ENCODE measurements at regions not wholly inside any gene's neighbourhood (a gene's known extent, or its start where the extent isn't known, plus 50 kb on each side); places are given as distances from the start of the nearest gene placed in this dataset.
"Not testable (repeated sequence)": the region's sequence is repeated elsewhere in the genome, so short reads cannot be mapped to it uniquely, and the experiment has no call there.

DNA sequence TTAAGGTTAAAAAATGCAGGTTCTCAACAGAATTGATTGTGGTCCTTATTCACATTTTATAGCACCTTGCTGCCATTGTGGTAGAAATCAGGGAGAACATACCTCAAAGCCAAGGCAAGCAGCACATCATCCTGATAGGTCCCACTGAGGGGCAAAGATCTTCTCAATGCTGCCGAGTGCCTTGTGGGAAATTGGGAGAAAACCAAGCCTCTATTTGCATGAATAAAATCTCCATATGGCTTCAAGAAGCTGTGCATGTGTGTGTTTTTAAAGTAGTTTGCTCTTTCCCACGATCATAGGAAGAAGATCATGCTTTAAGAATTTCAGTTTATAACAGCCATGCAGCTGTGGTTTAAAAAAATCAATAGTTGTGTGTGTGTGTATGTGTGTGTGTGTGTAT is 216.9 kb upstream of the FBXL7 start:
- Histone ChIP-seq H3K27me3 (replicated peaks; ENCODE audit: control insufficient read depth, insufficient read depth, low read length, poor library complexity, severe bottlenecking) (no peaks in the 10 kb centered on the region), H3K27ac (ENCODE audit: insufficient read depth, low read length, poor library complexity, severe bottlenecking) (no peak overlapping the region), H3K36me3 (ENCODE audit: control insufficient read depth, insufficient read depth, low read length) (no peaks in the 10 kb centered on the region), H3K4me3 (ENCODE audit: insufficient read depth, low read depth, low read length, poor library complexity, severe bottlenecking) (no peak overlapping the region), H3K4me1 (ENCODE audit: control insufficient read depth, insufficient read depth, low read length, poor library complexity, severe bottlenecking) (no peaks in the 10 kb centered on the region), H3K9me3 (ENCODE audit: control insufficient read depth, low read length) (no peaks in the 10 kb centered on the region)
- no peak for DNase-seq

DNA sequence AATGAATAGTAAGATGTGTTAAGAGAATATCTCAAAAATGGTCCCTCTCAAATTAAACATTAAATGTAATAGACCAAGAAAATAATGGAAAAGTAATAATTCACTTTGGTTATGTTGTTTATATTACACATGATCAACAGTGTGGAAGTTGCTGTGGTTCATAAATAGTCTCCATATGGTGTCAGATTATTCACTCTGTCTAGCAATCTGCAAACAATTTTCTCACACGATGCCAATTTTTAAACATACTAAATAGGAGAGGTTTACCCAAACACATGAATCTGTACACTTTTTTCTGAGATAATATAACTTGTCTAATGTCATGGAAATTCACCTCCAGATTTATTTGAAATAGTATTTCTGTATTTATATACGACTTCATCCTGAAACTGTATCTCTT is 217.4 kb upstream of the FBXL7 start:
- no peak overlapping the region for H3K27ac ChIP-seq (ENCODE audit: insufficient read depth, low read length, poor library complexity, severe bottlenecking)
- no peaks in the 10 kb centered on the region for H3K36me3 ChIP-seq (ENCODE audit: control insufficient read depth, insufficient read depth, low read length)
- no peaks in the 10 kb centered on the region for H3K27me3 ChIP-seq (replicated peaks; ENCODE audit: control insufficient read depth, insufficient read depth, low read length, poor library complexity, severe bottlenecking)
- H3K9me3 ChIP-seq (ENCODE audit: control insufficient read depth, low read length): no peaks in the 10 kb centered on the region
- no peak for DNase-seq
- no peak overlapping the region for H3K4me3 ChIP-seq (ENCODE audit: insufficient read depth, low read depth, low read length, poor library complexity, severe bottlenecking)
- H3K4me1 ChIP-seq (ENCODE audit: control insufficient read depth, insufficient read depth, low read length, poor library complexity, severe bottlenecking): no peaks in the 10 kb centered on the region

DNA sequence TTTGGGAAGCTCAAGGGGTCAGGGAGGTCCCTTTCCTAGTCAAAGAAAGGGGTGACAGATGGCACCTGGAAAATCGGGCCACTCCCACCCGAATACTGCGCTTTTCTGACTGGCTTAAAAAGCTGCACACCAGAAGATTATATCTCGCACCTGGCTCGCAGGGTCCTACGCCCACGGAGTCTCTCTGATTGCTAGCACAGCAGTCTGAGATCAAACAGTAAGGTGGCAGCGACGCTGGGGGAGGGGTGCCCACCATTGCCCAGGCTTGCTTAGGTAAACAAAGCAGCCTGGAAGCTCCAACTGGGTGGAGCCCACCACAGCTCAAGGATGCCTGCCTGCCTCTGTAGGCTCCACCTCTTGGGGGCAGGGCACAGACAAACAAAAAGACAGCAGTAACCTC is 228.4 kb upstream of the FBXL7 start:
- not testable (repeated sequence) for H3K27ac ChIP-seq (ENCODE audit: insufficient read depth, low read length, poor library complexity, severe bottlenecking); H3K27me3 ChIP-seq (replicated peaks; ENCODE audit: control insufficient read depth, insufficient read depth, low read length, poor library complexity, severe bottlenecking); DNase-seq; H3K9me3 ChIP-seq (ENCODE audit: control insufficient read depth, low read length); H3K4me3 ChIP-seq (ENCODE audit: insufficient read depth, low read depth, low read length, poor library complexity, severe bottlenecking); H3K36me3 ChIP-seq (ENCODE audit: control insufficient read depth, insufficient read depth, low read length); H3K4me1 ChIP-seq (ENCODE audit: control insufficient read depth, insufficient read depth, low read length, poor library complexity, severe bottlenecking)

DNA sequence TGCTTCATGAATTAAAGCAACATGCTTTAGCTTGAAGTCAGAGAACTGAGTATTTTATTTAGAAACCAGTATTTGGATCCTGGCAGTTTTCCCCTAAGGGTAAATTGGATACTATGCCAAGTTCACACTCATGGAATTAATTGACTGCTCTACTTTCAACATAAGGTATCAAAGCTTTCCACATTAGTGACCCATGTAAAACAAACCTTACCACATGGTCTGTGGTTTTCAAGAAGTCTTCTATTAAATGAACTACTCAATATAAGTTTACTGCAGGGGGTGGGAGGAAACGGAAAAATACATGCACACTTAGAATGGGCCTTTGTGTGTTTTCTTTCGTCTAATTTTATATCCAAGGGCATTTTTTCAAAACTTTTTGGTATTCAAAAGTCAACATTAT is 232.0 kb upstream of the FBXL7 start:
- Histone ChIP-seq H3K27ac (ENCODE audit: insufficient read depth, low read length, poor library complexity, severe bottlenecking) (no peak overlapping the region), H3K4me3 (ENCODE audit: insufficient read depth, low read depth, low read length, poor library complexity, severe bottlenecking) (no peak overlapping the region), H3K27me3 (replicated peaks; ENCODE audit: control insufficient read depth, insufficient read depth, low read length, poor library complexity, severe bottlenecking) (no peaks in the 10 kb centered on the region), H3K9me3 (ENCODE audit: control insufficient read depth, low read length) (no peaks in the 10 kb centered on the region), H3K4me1 (ENCODE audit: control insufficient read depth, insufficient read depth, low read length, poor library complexity, severe bottlenecking) (no peaks in the 10 kb centered on the region), H3K36me3 (ENCODE audit: control insufficient read depth, insufficient read depth, low read length) (no peaks in the 10 kb centered on the region)
- no peak for DNase-seq

DNA sequence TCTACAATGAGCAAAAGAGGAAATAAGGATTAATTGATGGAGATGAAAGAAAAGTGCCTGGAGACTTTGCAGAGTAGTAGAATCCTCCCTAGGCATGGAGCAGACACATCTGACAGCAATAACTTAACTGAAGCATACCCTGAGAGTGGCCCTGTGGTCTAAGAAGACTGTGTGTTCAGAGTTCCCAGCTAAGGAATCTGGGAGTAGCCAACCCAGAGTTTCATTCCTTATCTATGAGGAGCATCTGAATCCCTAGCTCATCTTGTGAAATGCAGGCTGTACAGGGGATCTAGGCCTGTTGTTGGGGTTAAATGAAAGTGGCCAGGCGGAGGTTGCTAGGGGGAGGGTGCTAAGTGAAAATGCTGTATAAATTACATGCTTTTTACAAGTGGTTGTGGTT is 233.1 kb upstream of the FBXL7 start:
- H3K27me3 ChIP-seq (replicated peaks; ENCODE audit: control insufficient read depth, insufficient read depth, low read length, poor library complexity, severe bottlenecking): no peaks in the 10 kb centered on the region
- H3K4me1 ChIP-seq (ENCODE audit: control insufficient read depth, insufficient read depth, low read length, poor library complexity, severe bottlenecking): no peaks in the 10 kb centered on the region
- no peak overlapping the region for H3K27ac ChIP-seq (ENCODE audit: insufficient read depth, low read length, poor library complexity, severe bottlenecking)
- H3K36me3 ChIP-seq (ENCODE audit: control insufficient read depth, insufficient read depth, low read length): no peaks in the 10 kb centered on the region
- DNase-seq: no peak
- no peaks in the 10 kb centered on the region for H3K9me3 ChIP-seq (ENCODE audit: control insufficient read depth, low read length)
- H3K4me3 ChIP-seq (ENCODE audit: insufficient read depth, low read depth, low read length, poor library complexity, severe bottlenecking): no peak overlapping the region

DNA sequence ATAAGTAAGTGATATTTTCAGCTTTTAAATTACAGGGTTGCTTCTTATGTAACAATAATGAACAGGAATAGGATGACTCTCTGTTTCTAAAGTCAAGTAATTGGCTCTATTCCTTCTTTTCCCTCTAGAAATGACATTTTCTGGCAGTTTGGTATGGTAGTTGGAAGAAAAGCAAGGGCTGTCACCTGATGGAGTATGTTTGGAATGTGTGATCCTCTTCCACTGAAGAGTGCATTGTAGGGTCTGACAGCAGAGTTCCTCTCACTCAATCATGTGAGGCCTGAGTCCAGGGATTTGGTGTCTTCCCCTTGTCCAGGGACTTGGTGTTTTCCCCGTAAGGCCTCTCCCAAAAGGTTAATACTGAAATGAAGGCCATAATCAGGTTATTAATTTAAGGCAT is 233.8 kb upstream of the FBXL7 start:
- no peak overlapping the region for H3K27ac ChIP-seq (ENCODE audit: insufficient read depth, low read length, poor library complexity, severe bottlenecking)
- H3K4me1 ChIP-seq (ENCODE audit: control insufficient read depth, insufficient read depth, low read length, poor library complexity, severe bottlenecking): no peaks in the 10 kb centered on the region
- DNase-seq: no peak
- no peak overlapping the region for H3K4me3 ChIP-seq (ENCODE audit: insufficient read depth, low read depth, low read length, poor library complexity, severe bottlenecking)
- no peaks in the 10 kb centered on the region for H3K9me3 ChIP-seq (ENCODE audit: control insufficient read depth, low read length)
- H3K36me3 ChIP-seq (ENCODE audit: control insufficient read depth, insufficient read depth, low read length): no peaks in the 10 kb centered on the region
- no peaks in the 10 kb centered on the region for H3K27me3 ChIP-seq (replicated peaks; ENCODE audit: control insufficient read depth, insufficient read depth, low read length, poor library complexity, severe bottlenecking)

DNA sequence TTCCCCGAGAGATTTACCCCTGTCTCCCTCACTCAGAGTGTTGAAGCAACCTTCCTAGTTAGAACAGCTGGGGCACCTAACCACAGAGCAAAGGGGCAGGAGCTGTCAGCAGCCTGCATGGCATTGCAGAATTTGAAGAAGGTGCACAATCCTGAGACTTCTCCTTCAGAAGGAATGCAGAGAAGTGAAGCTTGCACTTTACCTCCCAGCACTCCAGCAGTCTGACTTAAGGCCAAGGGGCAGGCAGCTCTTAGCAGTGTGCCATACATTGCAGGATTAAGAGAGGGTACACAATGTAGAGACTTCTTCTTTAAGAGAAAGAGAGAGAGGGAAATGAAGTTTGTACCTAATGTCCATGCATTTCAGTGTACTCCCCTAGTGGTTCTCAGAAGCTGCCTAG is 236.0 kb upstream of the FBXL7 start:
- H3K36me3 ChIP-seq (ENCODE audit: control insufficient read depth, insufficient read depth, low read length): no peaks in the 10 kb centered on the region
- no peak overlapping the region for H3K27ac ChIP-seq (ENCODE audit: insufficient read depth, low read length, poor library complexity, severe bottlenecking)
- H3K27me3 ChIP-seq (replicated peaks; ENCODE audit: control insufficient read depth, insufficient read depth, low read length, poor library complexity, severe bottlenecking): no peaks in the 10 kb centered on the region
- DNase-seq: no peak
- no peak overlapping the region for H3K4me3 ChIP-seq (ENCODE audit: insufficient read depth, low read depth, low read length, poor library complexity, severe bottlenecking)
- no peaks in the 10 kb centered on the region for H3K4me1 ChIP-seq (ENCODE audit: control insufficient read depth, insufficient read depth, low read length, poor library complexity, severe bottlenecking)
- H3K9me3 ChIP-seq (ENCODE audit: control insufficient read depth, low read length): no peaks in the 10 kb centered on the region

DNA sequence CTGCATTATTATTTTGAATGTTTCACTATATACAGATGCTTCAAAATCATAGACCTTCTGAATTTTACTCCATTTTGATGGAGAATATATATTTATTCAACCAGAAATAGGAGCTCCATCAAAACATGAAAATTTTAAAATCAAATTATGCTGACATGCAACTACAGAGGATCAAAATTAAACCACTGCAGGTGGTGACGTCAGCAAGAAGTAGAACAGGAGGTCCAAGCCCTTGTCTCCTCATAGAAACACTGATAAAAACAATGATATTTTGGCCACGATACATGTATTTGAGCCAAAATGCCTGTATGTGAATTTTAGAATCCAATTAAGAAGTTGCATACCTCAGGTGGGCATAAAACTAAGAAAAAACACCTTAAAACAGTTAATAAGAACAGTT is 236.6 kb upstream of the FBXL7 start:
- no peaks in the 10 kb centered on the region for H3K36me3 ChIP-seq (ENCODE audit: control insufficient read depth, insufficient read depth, low read length)
- no peaks in the 10 kb centered on the region for H3K4me1 ChIP-seq (ENCODE audit: control insufficient read depth, insufficient read depth, low read length, poor library complexity, severe bottlenecking)
- no peaks in the 10 kb centered on the region for H3K9me3 ChIP-seq (ENCODE audit: control insufficient read depth, low read length)
- no peaks in the 10 kb centered on the region for H3K27me3 ChIP-seq (replicated peaks; ENCODE audit: control insufficient read depth, insufficient read depth, low read length, poor library complexity, severe bottlenecking)
- no peak overlapping the region for H3K4me3 ChIP-seq (ENCODE audit: insufficient read depth, low read depth, low read length, poor library complexity, severe bottlenecking)
- DNase-seq: no peak
- H3K27ac ChIP-seq (ENCODE audit: insufficient read depth, low read length, poor library complexity, severe bottlenecking): no peak overlapping the region

DNA sequence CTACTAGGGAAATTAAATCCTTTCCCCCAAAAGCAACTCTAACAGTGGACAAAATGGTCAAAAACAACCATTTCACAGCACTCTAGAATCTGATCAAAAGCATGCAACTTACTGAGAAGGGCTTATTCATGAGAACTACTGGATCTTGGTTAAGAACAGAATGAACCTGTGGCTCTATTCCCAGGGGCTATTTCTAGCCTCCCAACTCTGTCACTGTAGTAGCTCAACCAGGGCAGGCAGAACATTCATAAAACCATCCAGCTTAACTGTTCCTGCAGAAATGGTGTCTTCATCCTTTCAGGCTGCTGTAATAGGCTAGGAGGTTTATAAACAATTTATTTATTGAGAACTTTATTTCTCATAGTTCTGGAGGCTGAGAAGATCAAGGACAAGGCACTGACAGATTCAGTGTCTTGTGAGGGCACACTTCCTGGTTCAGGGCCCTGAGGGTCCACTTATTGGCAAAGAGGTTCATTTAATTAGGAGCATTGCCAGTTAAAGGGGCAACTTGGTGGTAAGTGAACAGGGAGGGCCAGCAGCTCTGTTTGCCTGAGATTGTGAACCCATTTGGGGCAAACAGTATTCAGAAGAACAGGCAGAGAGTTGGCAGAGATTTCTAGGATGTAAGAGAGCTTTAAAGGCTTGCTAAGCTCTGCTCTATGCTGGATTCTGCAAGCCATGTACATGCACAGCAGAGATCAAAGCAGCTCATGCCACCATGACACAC is 238.5 kb upstream of the FBXL7 start:
- no peaks in the 10 kb centered on the region for H3K36me3 ChIP-seq (ENCODE audit: control insufficient read depth, insufficient read depth, low read length)
- H3K9me3 ChIP-seq (ENCODE audit: control insufficient read depth, low read length): no peaks in the 10 kb centered on the region
- H3K4me1 ChIP-seq (ENCODE audit: control insufficient read depth, insufficient read depth, low read length, poor library complexity, severe bottlenecking): no peaks in the 10 kb centered on the region
- DNase-seq: no peak
- no peak overlapping the region for H3K27ac ChIP-seq (ENCODE audit: insufficient read depth, low read length, poor library complexity, severe bottlenecking)
- H3K4me3 ChIP-seq (ENCODE audit: insufficient read depth, low read depth, low read length, poor library complexity, severe bottlenecking): no peak overlapping the region
- no peaks in the 10 kb centered on the region for H3K27me3 ChIP-seq (replicated peaks; ENCODE audit: control insufficient read depth, insufficient read depth, low read length, poor library complexity, severe bottlenecking)

DNA sequence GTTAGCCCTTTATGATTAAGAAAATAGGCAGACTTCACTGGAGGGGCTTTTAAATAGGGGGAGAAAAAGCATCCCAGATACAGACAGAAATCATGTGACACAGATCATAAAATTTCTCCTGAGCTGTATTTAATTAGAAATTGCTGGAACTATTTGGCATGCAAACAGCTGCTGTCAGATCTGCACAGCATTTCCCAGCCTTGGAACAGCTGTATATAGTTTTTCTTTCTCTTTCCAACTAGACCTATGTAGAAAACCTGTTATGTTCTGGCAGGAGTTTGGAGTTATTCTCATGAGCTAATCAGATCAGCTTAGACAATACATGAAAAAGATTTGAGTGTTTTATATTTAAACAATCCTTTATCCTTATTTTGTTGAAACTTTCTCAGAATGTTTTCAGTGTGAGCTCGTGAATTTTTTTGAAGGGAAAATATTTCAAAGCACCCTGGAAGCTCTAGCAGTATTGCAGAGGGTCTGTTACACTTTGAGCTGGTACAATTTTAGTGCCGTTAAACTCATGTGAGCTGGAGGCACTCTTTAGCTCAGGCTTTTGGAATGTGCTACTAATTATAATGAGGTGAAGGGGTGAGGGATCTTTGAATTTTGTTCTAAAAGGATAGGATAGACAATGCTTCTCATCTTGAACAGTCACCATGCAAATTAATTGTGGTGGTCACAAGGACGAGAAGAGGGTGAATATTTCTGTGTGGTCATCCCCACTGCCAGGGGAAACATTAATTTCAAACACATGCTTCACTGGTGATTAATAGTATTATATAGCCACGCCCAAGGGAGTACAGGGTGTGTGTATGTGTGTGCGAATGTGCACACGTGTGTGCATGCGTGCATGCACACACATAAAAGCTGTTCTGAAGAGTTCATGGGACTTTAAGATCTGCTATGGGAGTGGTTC is 239.4 kb upstream of the FBXL7 start:
- H3K9me3 ChIP-seq (ENCODE audit: control insufficient read depth, low read length): no peaks in the 10 kb centered on the region
- no peak overlapping the region for H3K4me3 ChIP-seq (ENCODE audit: insufficient read depth, low read depth, low read length, poor library complexity, severe bottlenecking)
- no peaks in the 10 kb centered on the region for H3K36me3 ChIP-seq (ENCODE audit: control insufficient read depth, insufficient read depth, low read length)
- H3K4me1 ChIP-seq (ENCODE audit: control insufficient read depth, insufficient read depth, low read length, poor library complexity, severe bottlenecking): no peaks in the 10 kb centered on the region
- no peaks in the 10 kb centered on the region for H3K27me3 ChIP-seq (replicated peaks; ENCODE audit: control insufficient read depth, insufficient read depth, low read length, poor library complexity, severe bottlenecking)
- H3K27ac ChIP-seq (ENCODE audit: insufficient read depth, low read length, poor library complexity, severe bottlenecking): no peak overlapping the region
- no peak for DNase-seq

Measured in effector memory CD4-positive, alpha-beta T cell (primary cell).